ENCODE measurements at regions not wholly inside any gene's neighbourhood (a gene's known extent, or its start where the extent isn't known, plus 50 kb on each side); places are given as distances from the start of the nearest gene placed in this dataset.
A peak's percentile ranks its signal among the peaks of the same experiment; 100 is the strongest.

- intact Hi-C loops (cut with DNase I) = no loop called here
- no peak overlapping the region for H3K27ac ChIP-seq (ENCODE audit: low read length)
- no peak overlapping the region for H3K4me3 ChIP-seq (ENCODE audit: low read length)
- no peak for DNase-seq
- no peaks in the 10 kb centered on the region for H3K4me1 ChIP-seq (ENCODE audit: control insufficient read depth, insufficient read depth, low read length)
- no peak for ATAC-seq
- H3K27me3 ChIP-seq (ENCODE audit: control insufficient read depth, insufficient read depth) = no peaks in the 10 kb centered on the region
- H3K9me3 ChIP-seq (ENCODE audit: control insufficient read depth, low read length) = no peaks in the 10 kb centered on the region
- WGBS = 77% methylated on average over 3 of the region's 3 CpGs
Measured at GRCh38 chr11:80773919-80774318, 1333.1 kb upstream of the TENM4 start.

- Histone ChIP-seq H3K4me1 (ENCODE audit: control insufficient read depth, insufficient read depth, low read length) (no peaks in the 10 kb centered on the region), H3K4me3 (ENCODE audit: low read length) (no peak overlapping the region), H3K9me3 (ENCODE audit: control insufficient read depth, low read length) (no peaks in the 10 kb centered on the region), H3K27me3 (ENCODE audit: control insufficient read depth, insufficient read depth) (no peaks in the 10 kb centered on the region), H3K27ac (ENCODE audit: low read length) (no peak overlapping the region)
- 74% methylated on average over 2 of the region's 2 CpGs for WGBS
- intact Hi-C loops (cut with DNase I) = no loop called here
- DNase-seq = no peak
- no peak for ATAC-seq
Measured at GRCh38 chr11:80771017-80771416, 1330.2 kb upstream of the TENM4 start.

- no peak for DNase-seq
- Histone ChIP-seq H3K27ac (ENCODE audit: low read length) (no peak overlapping the region), H3K9me3 (ENCODE audit: control insufficient read depth, low read length) (no peaks in the 10 kb centered on the region), H3K4me1 (ENCODE audit: control insufficient read depth, insufficient read depth, low read length) (no peaks in the 10 kb centered on the region), H3K4me3 (ENCODE audit: low read length) (no peak overlapping the region), H3K27me3 (ENCODE audit: control insufficient read depth, insufficient read depth) (no peaks in the 10 kb centered on the region)
- WGBS = 67% methylated on average over 1 of the region's 1 CpG
- intact Hi-C loops (cut with DNase I) = no loop called here
- no peak for ATAC-seq
Measured at GRCh38 chr11:80758787-80759186, 1318.0 kb upstream of the TENM4 start.

- H3K27me3 ChIP-seq (ENCODE audit: control insufficient read depth, insufficient read depth) = no peaks in the 10 kb centered on the region
- ATAC-seq (no peak), DNase-seq (no peak)
- no peaks in the 10 kb centered on the region for H3K4me1 ChIP-seq (ENCODE audit: control insufficient read depth, insufficient read depth, low read length)
- WGBS = 84% methylated on average over 3 of the region's 3 CpGs
- H3K27ac ChIP-seq (ENCODE audit: low read length) = no peak overlapping the region
- no peaks in the 10 kb centered on the region for H3K9me3 ChIP-seq (ENCODE audit: control insufficient read depth, low read length)
- intact Hi-C loops (cut with DNase I) = no loop called here
- no peak overlapping the region for H3K4me3 ChIP-seq (ENCODE audit: low read length)
Measured at GRCh38 chr11:80748207-80748925, 1307.5 kb upstream of the TENM4 start.

GRCh38 chr11:80746300-80746699, 1305.5 kb upstream of the TENM4 start:
- ATAC-seq (no peak), DNase-seq (no peak)
- intact Hi-C loops (cut with DNase I) = no loop called here
- Histone ChIP-seq H3K27me3 (ENCODE audit: control insufficient read depth, insufficient read depth) (no peaks in the 10 kb centered on the region), H3K4me1 (ENCODE audit: control insufficient read depth, insufficient read depth, low read length) (no peaks in the 10 kb centered on the region), H3K27ac (ENCODE audit: low read length) (no peak overlapping the region), H3K4me3 (ENCODE audit: low read length) (no peak overlapping the region), H3K9me3 (ENCODE audit: control insufficient read depth, low read length) (no peaks in the 10 kb centered on the region)
- WGBS = 77% methylated on average over 4 of the region's 4 CpGs

- intact Hi-C loops (cut with DNase I) = no loop called here
- no peak overlapping the region for H3K4me3 ChIP-seq (ENCODE audit: low read length)
- DNase-seq = no peak
- H3K9me3 ChIP-seq (ENCODE audit: control insufficient read depth, low read length) = no peaks in the 10 kb centered on the region
- 89% methylated on average over 4 of the region's 4 CpGs for WGBS
- ATAC-seq = no peak
- H3K27ac ChIP-seq (ENCODE audit: low read length) = no peak overlapping the region
- H3K4me1 ChIP-seq (ENCODE audit: control insufficient read depth, insufficient read depth, low read length) = no peaks in the 10 kb centered on the region
- H3K27me3 ChIP-seq (ENCODE audit: control insufficient read depth, insufficient read depth) = no peaks in the 10 kb centered on the region
Measured at GRCh38 chr11:80745416-80745815, 1304.6 kb upstream of the TENM4 start.

- 89% methylated on average over 2 of the region's 2 CpGs for WGBS
- DNase-seq (no peak), ATAC-seq (no peak)
- Histone ChIP-seq H3K9me3 (ENCODE audit: control insufficient read depth, low read length) (no peaks in the 10 kb centered on the region), H3K27me3 (ENCODE audit: control insufficient read depth, insufficient read depth) (no peaks in the 10 kb centered on the region), H3K4me3 (ENCODE audit: low read length) (no peak overlapping the region), H3K27ac (ENCODE audit: low read length) (no peak overlapping the region), H3K4me1 (ENCODE audit: control insufficient read depth, insufficient read depth, low read length) (no peaks in the 10 kb centered on the region)
- intact Hi-C loops (cut with DNase I) = no loop called here
Measured at GRCh38 chr11:80733790-80734189, 1293.0 kb upstream of the TENM4 start.

- no peak overlapping the region for H3K27ac ChIP-seq (ENCODE audit: low read length)
- ATAC-seq (no peak), DNase-seq (no peak)
- no peaks in the 10 kb centered on the region for H3K27me3 ChIP-seq (ENCODE audit: control insufficient read depth, insufficient read depth)
- WGBS = 93% methylated on average over 3 of the region's 3 CpGs
- H3K4me1 ChIP-seq (ENCODE audit: control insufficient read depth, insufficient read depth, low read length) = no peaks in the 10 kb centered on the region
- H3K4me3 ChIP-seq (ENCODE audit: low read length) = no peak overlapping the region
- intact Hi-C loops (cut with DNase I) = no loop called here
- no peaks in the 10 kb centered on the region for H3K9me3 ChIP-seq (ENCODE audit: control insufficient read depth, low read length)
Measured at GRCh38 chr11:80733361-80733760, 1292.5 kb upstream of the TENM4 start.

- no peaks in the 10 kb centered on the region for H3K9me3 ChIP-seq (ENCODE audit: control insufficient read depth, low read length)
- no peaks in the 10 kb centered on the region for H3K27me3 ChIP-seq (ENCODE audit: control insufficient read depth, insufficient read depth)
- DNase-seq (peak in 1 of 3 donors; percentile 25), ATAC-seq (no peak)
- no peaks in the 10 kb centered on the region for H3K4me1 ChIP-seq (ENCODE audit: control insufficient read depth, insufficient read depth, low read length)
- intact Hi-C loops (cut with DNase I) = loop anchor here in 1 of 4 donors (10.0 kb wide), 1 partner anchor 277 kb away; no protein-coding TSS in a partner anchor
- 15% methylated on average over 3 of the region's 3 CpGs for WGBS
- H3K27ac ChIP-seq (ENCODE audit: low read length) = no peak overlapping the region
- H3K4me3 ChIP-seq (ENCODE audit: low read length) = no peak overlapping the region
Measured at GRCh38 chr11:80727315-80727714, 1286.5 kb upstream of the TENM4 start.

- no peak for ATAC-seq
- Histone ChIP-seq H3K9me3 (ENCODE audit: control insufficient read depth, low read length) (no peaks in the 10 kb centered on the region), H3K27me3 (ENCODE audit: control insufficient read depth, insufficient read depth) (no peaks in the 10 kb centered on the region), H3K27ac (ENCODE audit: low read length) (no peak overlapping the region), H3K4me1 (ENCODE audit: control insufficient read depth, insufficient read depth, low read length) (no peaks in the 10 kb centered on the region), H3K4me3 (ENCODE audit: low read length) (no peak overlapping the region)
- intact Hi-C loops (cut with DNase I) = loop anchor here in 1 of 4 donors (10.0 kb wide), 1 partner anchor 279 kb away; no protein-coding TSS in a partner anchor
- no peak for DNase-seq
Measured at GRCh38 chr11:80726236-80726635, 1285.4 kb upstream of the TENM4 start.

GRCh38 chr11:80724366-80724765, 1283.5 kb upstream of the TENM4 start:
- H3K4me1 ChIP-seq (ENCODE audit: control insufficient read depth, insufficient read depth, low read length) = no peaks in the 10 kb centered on the region
- H3K27ac ChIP-seq (ENCODE audit: low read length) = no peak overlapping the region
- intact Hi-C loops (cut with DNase I) = loop anchor here in 1 of 4 donors (10.0 kb wide), 1 partner anchor 280 kb away; no protein-coding TSS in a partner anchor
- DNase-seq = no peak
- no peak overlapping the region for H3K4me3 ChIP-seq (ENCODE audit: low read length)
- no peaks in the 10 kb centered on the region for H3K27me3 ChIP-seq (ENCODE audit: control insufficient read depth, insufficient read depth)
- 55% methylated on average over 2 of the region's 2 CpGs for WGBS
- no peak for ATAC-seq
- H3K9me3 ChIP-seq (ENCODE audit: control insufficient read depth, low read length) = no peaks in the 10 kb centered on the region

GRCh38 chr11:80722629-80723028, 1281.8 kb upstream of the TENM4 start:
- Histone ChIP-seq H3K27me3 (ENCODE audit: control insufficient read depth, insufficient read depth) (no peaks in the 10 kb centered on the region), H3K4me3 (ENCODE audit: low read length) (no peak overlapping the region), H3K9me3 (ENCODE audit: control insufficient read depth, low read length) (no peaks in the 10 kb centered on the region), H3K27ac (ENCODE audit: low read length) (no peak overlapping the region), H3K4me1 (ENCODE audit: control insufficient read depth, insufficient read depth, low read length) (no peaks in the 10 kb centered on the region)
- intact Hi-C loops (cut with DNase I) = loop anchor here in 1 of 4 donors (10.0 kb wide), 1 partner anchor 282 kb away; no protein-coding TSS in a partner anchor
- ATAC-seq (no peak), DNase-seq (no peak)
- 69% methylated on average over 1 of the region's 1 CpG for WGBS
